NCI-H2171 treated with DMSO at 0.1 percent for 48 hours (cell line): ENCODE measurements at regions not wholly inside any gene's neighbourhood (a gene's known extent, or its start where the extent isn't known, plus 50 kb on each side); places are given as distances from the start of the nearest gene placed in this dataset.
"Not testable (repeated sequence)": the region's sequence is repeated elsewhere in the genome, so short reads cannot be mapped to it uniquely, and the experiment has no call there.

Source experiments
- DNase-seq: peaks from one replicate; lab custom pipeline; 2025; lab: John Stamatoyannopoulos, UW

DNA sequence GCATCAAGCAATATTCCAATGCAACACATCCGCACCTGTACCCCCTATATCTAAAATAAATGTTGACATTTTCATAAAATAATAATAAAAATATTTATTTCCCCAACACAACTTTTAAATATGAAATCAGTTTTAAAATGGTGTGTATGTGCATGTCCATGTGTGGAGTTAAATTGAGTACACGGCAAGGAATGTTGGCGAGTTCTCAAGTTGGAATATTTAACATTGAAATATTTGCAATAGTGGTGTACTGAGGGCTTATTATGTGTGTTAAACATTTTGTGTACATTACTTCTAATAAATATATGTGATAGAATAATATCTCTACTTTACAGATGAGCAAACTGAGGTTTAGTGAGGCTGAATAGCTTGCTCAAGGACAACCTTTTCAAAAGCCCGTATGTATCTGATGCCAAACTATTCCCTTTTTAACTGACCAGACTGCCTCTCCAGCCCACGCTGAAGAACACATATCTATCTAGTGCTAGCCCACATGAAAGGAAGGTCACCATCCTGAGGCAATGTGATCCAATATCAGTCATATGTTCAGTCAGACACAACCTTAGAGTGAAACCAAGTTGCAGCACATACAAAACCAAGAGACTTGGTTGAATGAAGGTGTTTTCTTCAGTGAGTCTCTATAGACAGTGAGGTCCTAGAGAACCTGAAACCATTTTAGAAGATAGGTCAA lies 192.2 kb upstream of the CDH11 start:
- DNase-seq = no peak

DNA sequence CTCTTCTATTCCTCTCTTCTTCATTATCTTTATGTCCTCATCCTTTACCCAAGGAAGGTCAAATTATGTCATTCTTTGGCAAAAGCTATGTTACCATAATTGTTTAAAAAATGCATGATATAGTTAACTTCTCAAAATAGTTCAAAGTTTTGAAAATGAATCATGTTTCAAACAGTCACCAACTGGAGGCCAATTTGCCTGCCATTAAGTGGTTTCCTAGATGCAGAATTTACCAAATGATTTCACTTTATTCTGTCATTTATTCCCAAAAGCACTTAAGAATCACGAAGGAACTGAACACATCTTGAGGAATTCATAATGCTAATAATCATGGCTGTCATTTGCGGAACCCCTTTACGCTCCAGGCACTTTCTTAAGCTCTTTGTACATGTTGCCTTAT lies 190.9 kb upstream of the CDH11 start:
- no peak for DNase-seq

GRCh38 chr16:65312071-65312470 lies 190.2 kb upstream of the CDH11 start:
- no peak for DNase-seq

- DNase-seq = not testable (repeated sequence)
Observed at GRCh38 chr16:65310491-65310890, 188.6 kb upstream of the CDH11 start.

DNA sequence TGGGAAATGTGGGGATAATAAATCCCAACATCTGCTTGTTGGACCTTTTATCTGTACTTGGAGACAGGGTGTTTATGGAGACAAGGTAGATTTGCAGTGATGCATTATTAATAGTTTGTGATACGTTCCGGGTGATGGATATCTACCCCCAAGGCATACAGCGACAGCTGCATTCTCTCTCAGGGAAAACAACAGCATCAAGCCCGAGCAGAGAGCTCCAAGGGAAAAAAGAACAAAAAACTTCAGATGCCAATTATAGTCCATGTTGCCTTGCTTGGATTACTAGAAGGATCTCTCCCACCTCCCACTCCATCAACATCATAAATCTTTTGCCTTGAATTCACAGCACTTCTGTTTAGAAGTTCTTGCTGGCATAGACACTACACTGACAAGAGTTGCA lies 187.5 kb upstream of the CDH11 start:
- no peak for DNase-seq

DNA sequence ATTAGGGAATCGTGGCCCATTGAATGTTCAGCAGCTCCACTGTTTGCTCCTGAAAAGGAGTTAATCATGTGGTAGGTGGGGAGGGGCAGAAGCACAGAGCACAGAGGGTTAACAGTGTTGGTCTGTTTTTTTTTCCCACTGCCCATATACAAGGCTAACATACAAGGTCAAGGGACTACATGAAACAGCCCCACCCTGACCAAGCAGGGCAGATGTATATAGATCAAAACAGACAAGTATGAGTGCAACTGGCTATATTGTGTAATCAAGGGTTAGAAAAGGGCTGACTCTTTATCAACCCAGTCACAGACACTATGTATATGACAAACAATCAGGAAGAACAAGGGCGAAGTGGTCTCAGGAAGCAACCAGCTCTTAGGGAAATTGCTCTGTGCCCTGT lies 186.6 kb upstream of the CDH11 start:
- no peak for DNase-seq

GRCh38 chr16:65307286-65307685 lies 185.4 kb upstream of the CDH11 start:
- DNase-seq = no peak

DNA sequence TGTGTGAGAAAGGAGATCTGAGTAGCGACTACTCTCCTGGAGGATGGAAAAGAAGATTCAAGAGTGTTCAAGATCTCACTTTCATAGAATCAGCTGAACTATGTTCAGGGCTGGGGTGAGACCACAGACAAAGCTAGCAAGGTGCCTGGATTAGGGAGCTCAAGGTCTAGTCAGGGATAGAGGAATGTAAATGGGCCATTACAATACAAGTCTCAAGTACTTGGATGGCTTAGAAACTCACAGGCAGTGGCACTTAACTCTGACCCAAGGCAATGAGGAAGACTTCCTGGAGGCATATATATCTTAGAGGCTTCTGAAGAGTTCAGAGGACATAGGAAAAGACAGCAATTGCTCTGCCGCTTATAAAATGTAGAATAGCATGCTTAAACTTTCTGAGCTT lies 184.9 kb upstream of the CDH11 start:
- DNase-seq = no peak

DNA sequence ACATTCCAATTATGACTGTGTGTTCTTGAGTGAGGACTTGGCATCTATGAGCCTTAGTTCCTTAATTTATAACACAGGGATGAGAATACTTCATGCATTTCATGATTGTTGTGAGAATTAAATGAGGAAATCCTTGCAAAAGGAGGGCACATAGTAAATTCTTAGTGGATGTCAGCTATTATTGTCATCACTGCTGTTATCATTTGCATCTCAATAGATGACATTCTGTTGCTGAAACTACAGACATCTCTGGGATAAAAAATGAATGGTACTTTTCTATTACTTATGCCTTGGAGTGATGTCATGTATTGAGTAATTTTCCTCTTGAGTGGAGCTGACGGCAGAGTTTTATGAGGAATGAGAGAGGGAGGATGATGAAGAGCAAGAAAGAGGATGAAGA lies 184.4 kb upstream of the CDH11 start:
- DNase-seq = no peak

GRCh38 chr16:65305266-65305959 lies 183.6 kb upstream of the CDH11 start:
- no peak for DNase-seq

DNA sequence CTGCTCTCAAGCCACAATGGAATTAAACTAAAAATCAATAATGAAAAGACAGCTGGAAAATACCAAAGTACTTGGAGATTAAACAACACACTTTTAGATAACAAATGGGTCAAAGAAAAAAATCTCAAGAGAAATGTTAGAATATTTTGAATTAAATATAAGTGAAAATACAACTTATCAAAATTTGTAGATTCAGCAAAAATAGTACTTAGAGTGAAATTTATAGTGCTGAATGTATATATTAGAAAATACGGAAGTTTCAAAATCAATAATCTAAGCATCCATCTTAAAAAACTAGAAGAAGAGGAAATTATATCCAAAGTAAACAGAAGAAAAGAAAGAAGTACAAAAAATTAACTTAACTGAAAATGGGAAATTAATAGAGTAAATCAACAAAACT lies 179.2 kb upstream of the CDH11 start:
- no peak for DNase-seq

DNA sequence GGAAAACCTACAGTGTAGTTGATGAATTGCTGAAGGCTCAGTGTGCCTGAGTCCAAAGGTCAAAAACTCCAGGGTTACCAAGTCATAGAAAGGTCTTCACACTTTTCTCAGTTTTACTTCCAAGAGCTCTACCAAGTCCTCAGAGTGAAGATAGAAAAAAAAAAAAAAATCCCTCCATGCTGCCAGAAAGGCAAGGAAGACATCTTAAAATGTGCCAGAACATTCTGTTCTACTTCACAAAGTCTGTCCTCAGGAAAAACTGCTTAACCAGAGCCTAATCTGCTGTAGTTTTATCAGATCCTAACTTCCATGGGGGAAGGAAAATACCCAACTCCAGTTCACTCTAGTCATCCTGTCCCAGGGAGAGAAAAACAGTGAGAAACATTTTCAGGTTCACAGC lies 175.6 kb upstream of the CDH11 start:
- no peak for DNase-seq

DNA sequence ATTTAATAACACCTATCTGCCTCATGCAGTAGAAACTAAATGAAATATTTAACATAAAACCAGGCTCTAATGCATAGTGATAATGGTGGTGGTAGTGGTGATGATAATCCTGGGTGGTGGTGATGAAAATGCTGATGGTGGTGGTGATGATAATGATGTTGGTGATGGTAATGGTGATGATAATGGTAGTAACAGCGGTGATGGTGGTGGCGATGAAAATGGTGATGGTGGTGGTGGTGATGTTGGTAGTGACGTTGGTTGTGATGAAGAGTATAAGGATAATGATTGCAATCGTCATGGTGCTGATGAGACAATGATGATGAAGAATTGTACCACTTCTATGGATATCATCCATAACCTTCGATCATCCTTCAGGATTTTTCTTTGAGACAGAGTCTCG lies 173.7 kb upstream of the CDH11 start:
- no peak for DNase-seq

DNA sequence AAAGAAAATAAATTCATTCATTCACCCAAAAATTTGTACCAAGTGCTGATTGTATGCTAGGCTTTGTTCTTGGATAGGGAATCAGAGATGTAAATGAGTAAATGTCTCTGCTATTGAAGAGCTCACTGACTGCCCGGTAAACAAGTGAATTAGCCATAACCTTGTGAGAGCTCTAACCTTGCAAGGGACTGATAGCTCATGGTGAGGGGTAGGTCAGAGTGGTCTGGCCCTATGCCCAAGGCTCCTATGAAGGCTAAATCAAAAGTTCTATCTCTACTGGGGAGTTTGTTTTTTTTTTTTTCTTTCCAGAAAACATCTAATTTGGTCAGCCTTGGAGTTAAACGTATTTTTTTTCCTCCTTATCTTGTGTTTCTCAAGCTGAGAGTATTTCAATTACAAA lies 172.8 kb upstream of the CDH11 start:
- DNase-seq = no peak

DNA sequence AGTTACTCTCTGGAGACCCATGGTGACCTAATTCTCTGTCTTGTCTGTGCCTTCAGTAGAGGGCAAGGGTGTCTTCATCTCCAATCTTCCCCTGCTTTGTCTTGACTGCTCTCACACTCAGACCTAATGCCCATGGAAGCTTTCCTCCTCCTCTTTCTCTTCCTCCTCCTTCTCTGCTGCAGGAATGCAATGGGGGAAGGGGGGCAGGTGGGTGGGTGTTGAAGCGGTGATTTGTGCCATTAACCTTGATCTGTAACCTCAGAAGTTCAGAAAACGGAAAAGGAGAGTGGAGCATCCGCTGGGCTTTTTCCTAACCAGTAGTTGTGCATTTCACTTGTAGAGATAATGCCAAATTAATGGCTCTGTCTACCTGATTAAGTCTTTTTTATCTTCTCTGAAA lies 172.3 kb upstream of the CDH11 start:
- DNase-seq = no peak

DNA sequence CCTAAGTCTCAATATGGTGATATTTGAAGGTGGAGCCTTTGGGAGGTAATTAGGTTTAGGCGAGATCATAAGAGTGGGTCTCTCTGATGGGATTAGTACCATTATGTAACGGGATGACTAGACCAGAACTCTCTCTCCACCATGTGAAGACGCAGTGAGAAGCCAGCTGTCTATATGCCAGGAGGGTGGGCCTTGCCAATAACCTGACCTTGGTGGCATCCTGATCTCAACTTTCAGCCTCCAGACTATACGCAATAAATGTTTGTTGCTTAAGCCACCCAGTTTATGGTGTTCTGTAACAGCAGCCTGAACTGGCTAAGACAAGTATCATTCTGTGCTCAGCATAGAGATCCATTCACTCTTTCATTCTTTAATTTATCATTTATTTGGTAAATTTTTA lies 167.2 kb upstream of the CDH11 start:
- no peak for DNase-seq

DNA sequence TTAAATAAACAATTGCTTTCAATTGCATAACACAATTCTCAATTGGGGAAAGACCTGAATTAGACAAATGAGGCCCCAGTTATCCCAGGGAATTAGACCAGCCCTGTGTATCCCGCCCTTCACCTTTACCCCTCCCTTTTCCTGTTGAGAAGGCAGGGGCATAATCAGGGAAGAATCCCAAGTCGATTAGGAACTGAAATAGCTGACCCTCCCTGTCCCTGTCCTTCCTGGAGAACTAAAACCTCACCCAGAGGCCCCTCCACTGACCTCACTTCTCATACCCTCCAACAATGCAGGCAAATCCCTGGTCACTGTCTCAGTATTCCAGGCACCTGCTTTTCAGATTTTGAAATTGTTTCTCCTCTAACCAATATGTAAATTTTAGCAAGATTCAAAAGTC lies 165.4 kb upstream of the CDH11 start:
- no peak for DNase-seq

DNA sequence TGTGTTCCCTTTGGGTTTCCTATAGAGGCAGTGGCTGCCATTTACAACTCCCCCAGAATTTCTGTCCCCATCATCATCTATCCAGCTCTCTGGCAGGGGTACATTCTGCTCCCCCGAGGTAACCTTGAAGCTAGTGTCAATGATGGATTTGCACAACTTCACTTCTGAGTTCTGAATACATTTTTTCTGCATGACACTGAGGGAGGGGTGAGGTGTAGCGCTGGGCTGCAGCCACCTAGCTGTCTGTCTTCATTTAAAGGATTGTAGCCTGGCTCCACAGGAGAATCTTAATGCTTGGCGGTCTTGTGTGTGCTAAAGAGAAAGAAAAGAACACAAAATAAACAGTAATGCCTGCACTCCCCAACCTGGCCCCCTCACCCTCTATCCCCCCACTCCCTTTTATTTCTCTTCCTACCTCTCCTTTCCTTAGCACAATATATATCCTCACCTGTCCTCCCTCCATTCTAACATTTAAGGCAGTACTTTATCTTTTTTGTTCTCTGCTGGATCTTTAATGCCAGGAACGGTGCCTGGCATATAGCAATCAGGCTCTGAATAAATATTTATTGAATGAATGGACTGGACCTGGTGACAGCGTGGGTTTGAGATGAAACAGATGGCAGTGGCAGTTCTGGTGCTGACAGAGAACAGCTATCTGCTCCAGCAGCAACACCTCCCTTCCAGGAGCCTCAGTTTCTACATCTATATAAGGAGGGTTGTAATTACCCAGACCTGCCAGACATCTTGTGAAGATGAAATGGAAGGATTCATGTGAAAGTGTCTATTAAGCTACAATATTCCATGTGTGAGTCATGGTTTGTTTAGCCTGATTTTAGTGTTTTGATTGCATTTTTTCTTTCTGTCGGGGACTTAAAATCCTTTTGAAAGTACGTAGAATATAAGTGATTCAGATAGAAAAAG lies 163.5 kb upstream of the CDH11 start:
- DNase-seq = no peak

DNA sequence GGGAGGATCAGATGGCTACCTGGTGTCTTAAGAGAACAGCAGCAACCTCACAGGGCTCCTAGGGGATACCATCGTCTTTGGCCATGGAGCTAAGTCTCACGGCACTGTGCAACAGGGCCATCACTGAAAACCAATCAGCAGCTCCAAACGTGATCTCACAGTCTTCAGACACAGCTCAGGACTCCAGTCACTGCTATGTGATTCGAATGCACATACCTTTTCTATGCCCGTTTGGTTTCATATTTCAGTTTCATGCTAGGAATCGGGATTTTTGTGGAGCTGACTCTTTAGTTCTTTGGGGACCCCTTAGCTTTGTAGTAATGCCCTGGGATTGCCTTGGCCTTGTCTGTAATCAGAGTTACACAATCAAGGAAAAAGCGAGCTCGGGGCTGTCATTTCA lies 162.8 kb upstream of the CDH11 start:
- DNase-seq = no peak

- DNase-seq = no peak
Observed at GRCh38 chr16:65283181-65283651, 161.4 kb upstream of the CDH11 start.

DNA sequence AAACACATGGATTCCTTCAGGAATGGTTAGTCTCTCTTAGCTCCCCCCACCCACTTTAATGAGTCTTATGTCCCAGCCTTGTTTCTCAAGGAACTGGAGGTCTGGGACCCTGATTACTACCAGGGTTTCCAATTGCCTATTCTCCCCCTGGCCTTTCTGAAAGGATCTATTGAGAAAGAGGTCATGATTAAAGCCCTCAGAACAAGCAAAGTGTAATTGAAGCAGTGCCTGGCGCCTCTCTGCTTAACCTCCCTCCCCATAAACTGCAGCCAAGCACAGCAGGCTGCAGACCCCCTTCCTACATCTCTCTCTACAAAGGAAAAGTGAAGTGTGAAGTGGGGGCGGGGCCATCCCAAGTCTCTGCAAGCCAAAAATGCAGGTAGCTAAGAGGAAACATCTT lies 159.7 kb upstream of the CDH11 start:
- no peak for DNase-seq

GRCh38 chr16:65280845-65281512 lies 159.1 kb upstream of the CDH11 start:
- no peak for DNase-seq
